ENCODE measurements at regions not wholly inside any gene's neighbourhood (a gene's known extent, or its start where the extent isn't known, plus 50 kb on each side); places are given as distances from the start of the nearest gene placed in this dataset.
A peak's percentile ranks its signal among the peaks of the same experiment; 100 is the strongest.

- TF ChIP-seq POLR2A (IDR thresholded peaks at IDR 0.05) (no peak), CTCF (IDR thresholded peaks at IDR 0.05) (no peak)
- Histone ChIP-seq H3K27me3 (no peaks in the 10 kb centered on the region), H3K4me1 (peaks cover 13 to 58% (median 38%) of the 10 kb centered on the region in 3 donors), H3K4me3 (no peak overlapping the region), H3K27ac (peak overlapping the region; percentile 58 to 88 (median 79)), H3K36me3 (no peaks in the 10 kb centered on the region), H3K9me3 (no peaks in the 10 kb centered on the region)
- intact Hi-C loops (cut with DNase I), result no loop called here
- 14 to 25% methylated on average over 4 of the region's 4 CpGs for WGBS, 2 donors
- DNase-seq, result no peak
Observed at GRCh38 chr21:38753557-38753971, 52.2 kb upstream of the ETS2 start.
